Stimulated activated naive CD4-positive, alpha-beta T cell (primary cell): ENCODE measurements at regions not wholly inside any gene's neighbourhood (a gene's known extent, or its start where the extent isn't known, plus 50 kb on each side); places are given as distances from the start of the nearest gene placed in this dataset.

ENCODE experiments used
- DNase-seq, 6 experiments: peaks; one replicate each; lab custom pipeline; 2025; lab: John Stamatoyannopoulos, UW

DNA sequence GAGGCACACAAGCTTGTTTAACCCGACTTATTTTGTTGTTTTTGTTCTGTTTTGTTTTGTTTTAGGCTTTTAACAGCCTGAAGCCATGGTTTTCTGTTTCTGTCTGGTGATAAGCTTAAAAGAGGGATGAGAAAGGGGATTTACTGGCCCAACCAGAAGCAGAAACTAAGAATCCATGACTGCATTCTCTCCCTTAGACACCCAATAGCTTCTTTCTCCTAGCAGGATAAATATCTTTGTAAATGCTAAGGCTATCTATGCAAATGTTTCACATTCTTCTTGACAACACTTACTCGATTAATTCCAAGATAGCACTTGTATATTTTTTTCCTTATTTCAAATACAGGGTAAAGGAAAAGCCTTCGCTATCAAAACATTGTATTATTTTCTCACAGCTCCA is 53.7 kb upstream of the SMAD1 start:
- no peak for DNase-seq

DNA sequence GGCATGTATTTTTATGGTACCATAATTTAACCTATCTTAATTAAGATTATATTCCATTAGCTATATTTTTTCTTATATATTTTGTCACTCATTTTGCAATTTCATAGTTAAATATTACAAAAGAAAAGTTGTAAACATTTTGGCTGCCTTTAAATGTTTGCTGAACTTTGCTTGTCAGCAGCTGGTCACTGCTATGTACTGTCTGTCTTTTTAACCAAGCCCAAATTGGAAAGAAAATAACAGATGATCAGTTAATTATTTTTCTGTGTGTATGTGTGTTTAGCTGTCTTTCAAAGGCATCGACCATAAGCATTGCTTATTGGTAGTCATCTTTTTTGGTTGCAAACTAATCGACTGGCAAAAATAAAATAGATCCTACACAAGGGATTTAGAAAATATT is 54.4 kb upstream of the SMAD1 start:
- DNase-seq, result no peak

DNA sequence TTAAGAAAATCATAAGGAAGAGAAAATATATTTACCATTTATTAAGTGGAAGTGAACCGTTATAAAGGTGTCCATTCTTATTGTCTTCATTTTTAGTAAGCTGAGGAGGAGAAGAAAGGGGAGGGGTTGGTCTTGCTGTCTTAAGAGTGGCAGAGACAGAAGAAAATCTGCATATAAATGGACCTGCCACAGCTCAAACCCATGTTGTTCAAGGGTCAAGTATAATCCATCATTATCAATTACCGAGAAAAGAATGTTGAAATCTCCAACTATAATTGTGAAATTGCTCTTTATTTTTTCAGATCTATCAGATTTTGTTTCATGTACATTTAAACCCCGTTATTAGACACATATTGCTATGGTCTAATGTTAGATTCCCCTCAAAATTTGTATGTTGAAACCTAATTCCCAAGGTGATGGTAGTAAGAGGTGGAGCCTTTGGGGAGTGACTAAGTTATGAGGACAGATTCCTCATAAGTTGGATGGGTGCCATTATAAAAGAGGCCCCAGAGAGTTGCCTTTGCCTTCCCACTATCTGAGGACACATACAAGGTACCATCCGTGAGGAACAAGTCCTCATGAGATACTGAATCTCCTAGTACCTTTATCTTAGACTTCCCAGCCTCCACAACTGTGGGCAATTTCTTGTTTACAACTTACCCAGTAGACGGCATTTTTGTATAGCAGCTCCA is 58.5 kb upstream of the SMAD1 start:
- DNase-seq, result no peak

DNA sequence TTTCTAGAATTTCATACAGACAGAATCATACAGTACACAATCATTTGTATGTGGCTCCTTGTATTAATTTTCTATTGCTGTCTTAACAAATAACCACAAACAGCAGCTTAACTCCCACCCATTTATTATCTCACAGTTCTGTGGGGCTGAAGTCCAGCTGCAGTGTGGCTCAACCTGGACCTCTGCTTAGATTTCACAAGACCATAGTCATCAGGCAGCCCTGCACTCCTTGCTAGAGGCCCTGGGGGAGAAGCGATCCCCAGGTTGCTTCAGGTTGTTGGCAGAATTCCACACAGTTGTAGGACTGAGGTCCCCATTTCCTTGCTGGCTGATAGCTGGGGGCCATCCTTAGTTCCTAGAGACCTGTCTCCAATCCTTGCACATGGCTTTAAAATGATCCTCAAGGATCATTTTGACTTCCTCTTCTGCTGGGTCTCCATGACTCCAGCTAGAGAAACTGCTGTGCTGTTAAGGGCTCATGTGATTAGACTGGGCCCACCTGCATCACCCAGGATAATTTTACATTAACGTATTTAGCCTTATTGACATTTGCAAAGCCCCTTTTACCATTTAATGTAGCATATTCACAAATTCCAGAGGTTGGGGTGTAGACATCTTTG is 60.9 kb upstream of the SMAD1 start:
- DNase-seq, result no peak

DNA sequence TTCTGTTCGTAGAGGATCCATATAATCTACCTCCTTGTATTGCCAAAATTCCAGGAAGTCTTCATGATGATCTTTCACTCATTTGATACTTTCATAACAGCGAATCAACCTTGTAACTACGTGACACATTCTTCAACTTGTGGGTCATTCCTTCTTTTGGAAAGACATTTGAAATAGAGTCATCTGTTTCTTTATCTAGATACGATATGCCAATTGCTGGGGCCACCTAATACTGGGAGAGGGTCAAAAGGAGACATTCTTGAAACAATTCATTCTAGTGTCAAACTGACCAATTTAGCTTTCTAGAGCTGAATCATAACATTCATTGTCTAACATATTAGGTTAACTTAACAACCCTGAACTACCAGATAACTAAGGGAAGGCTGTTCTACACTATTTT is 62.9 kb upstream of the SMAD1 start:
- DNase-seq, result no peak

DNA sequence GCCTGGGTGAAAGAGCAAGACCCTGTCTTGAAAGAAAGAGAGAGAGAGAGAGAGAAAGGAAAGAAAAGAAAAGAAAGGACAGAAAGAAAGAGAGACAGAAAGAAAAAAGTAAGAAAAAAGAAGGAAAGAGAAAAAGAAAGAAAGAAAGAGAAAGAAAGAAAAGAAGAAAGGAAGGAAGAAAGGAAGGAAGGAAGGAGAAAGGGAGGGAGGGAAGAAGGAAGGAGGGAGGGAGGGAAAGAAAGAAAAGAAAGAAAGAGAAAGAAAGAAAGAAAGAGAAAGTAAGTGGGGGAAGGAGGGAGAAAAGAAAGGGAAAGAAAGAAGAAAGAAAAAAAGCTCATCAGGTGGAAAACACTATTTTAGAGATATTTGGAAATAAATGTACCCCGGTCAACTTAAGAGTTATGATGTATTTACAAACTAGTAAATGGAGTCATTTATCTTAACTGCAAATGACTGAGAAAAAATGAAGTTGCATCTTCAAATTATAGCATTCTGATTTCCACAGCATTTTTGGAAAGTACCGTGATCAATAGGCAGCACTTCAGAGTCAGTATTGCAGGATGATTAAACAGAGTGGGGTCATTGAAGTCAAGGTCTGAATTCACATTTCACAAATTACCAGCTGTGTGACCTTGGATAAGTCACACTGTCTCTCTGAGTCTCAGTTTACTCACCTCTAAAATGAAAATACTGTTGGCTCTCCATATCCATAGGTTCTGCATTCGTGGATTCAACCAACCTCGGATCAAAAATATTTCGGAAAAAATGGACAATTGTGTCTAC is 64.1 kb upstream of the SMAD1 start:
- DNase-seq, result no peak

DNA sequence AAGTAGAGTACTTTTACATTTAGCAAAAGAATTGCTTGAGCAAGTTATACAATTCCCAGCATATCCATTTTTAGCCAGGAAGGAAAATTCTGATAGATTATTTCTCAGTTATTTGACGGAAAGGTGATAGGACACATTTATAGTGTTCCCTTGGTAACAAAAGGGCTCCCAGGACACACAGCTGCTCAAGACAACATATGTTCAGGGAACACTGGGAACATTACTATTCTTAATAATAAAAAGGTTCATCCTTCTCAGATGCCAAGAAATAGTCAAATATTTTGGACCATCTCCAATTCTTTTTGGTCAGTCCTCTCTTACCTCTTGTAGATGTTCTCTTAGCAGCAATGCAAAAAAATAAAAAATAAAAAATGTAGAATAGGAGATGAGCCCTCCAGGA is 66.8 kb upstream of the SMAD1 start:
- DNase-seq, result no peak

DNA sequence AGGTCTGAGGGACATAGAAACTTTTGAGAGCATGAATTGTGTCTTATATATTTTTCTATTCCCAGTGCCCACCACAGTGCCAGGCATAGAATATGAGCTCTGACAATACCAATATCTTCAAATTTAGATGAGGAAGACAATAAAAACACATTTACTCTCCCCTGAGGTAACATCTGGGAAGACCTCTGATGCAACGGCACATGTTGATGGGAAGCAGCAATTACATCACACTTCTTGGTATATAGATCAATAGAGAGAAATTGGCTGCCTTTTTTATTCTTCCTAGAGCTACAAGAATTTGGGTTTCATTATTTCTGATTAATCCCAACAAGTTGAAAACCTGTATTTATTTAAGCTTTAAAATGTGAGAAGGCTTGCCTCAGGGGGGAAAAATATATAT is 67.4 kb upstream of the SMAD1 start:
- DNase-seq, result no peak

DNA sequence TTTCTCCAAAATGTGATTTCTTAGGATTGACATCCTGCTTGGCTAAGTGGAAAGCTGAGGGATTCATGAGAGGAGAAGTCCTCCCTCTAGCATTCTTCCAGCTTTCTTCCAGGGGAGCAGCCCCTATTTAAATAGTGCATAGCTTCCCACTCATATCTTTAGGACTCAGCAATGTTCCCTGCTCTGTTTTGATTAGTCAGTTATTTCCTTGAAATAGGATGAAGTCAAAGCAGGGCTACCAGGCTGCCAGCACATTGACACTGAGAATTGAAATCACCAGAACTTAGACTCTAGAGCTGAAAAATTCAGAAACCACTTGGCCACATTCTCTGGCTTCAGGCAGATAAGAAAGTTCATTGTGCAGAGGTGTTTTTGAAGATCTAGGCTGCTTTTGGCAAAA is 74.7 kb upstream of the SMAD1 start:
- DNase-seq, result no peak

DNA sequence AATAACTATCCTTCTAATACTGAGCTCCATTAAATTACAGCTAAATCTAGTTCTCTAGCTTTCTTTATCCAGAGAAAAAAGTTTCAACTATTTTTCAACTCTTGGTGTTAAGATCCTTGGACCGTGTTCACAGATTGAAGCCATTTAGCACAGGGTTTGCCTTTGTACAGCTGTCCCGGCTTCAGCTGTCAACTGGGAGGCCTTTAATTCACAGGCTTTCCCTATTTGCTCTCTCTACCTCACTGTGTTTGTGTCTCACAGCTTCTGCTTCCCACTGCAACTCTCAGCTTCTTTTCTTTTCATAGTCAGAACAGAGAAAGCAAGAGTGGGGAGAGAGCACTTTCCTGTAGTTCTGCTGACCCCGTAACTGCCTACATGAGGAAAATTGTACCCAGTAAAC is 76.9 kb upstream of the SMAD1 start:
- no peak for DNase-seq

DNA sequence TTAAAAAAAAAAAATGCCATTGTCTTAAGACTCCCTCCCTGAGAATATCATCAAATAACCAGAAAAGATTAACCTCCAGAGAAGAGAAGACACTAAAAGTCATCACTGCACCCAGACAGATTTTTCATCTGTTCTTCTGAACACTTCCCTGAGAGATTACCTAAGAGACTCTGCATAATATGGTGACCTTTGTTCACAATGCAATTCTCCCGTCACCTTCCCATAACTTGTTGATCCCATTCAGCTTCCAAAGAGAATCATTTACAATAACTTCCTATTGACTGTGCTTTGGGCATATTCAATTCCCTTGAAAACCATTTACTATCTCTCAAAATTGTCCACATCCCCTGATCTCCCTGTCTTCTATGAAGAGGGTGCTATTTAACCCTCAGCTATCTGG is 85.1 kb upstream of the SMAD1 start:
- DNase-seq, result no peak

DNA sequence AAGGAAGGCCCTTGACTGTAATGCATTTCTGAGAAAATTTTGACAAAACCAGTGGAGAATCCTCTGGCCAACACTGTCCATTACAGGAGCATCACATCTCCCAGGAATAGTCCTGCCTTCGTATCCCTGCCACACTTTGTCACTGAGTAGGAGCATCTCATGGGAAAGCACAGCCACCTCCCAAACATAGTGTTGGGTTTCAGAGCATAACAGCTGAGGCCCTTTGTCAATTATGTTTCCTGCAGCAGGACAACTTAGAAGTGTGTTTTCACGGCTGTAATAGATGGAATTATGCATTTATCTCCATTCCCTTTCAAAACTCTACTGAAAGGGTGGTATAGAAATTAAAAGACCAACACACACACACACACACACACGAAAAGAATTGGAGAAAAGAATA is 91.1 kb upstream of the SMAD1 start:
- no peak for DNase-seq

DNA sequence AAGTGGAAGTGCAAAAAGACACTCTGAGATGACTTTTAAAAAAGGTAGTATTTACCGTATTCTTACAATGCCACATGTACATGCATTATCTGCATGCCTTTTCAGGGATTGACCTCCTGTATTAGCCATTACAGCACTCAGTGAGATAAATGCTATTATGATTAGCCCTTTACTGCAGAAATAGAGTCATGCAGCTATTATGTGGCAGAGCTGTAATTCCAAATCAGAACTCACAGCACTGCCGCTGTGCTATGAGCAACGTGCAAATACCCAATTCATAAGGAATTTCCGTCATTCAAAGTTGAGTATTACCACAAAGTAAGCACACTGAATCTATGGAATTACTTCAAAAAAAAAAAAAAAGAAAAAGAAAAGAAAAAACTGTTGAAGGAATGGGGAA is 92.1 kb upstream of the SMAD1 start:
- no peak for DNase-seq

DNA sequence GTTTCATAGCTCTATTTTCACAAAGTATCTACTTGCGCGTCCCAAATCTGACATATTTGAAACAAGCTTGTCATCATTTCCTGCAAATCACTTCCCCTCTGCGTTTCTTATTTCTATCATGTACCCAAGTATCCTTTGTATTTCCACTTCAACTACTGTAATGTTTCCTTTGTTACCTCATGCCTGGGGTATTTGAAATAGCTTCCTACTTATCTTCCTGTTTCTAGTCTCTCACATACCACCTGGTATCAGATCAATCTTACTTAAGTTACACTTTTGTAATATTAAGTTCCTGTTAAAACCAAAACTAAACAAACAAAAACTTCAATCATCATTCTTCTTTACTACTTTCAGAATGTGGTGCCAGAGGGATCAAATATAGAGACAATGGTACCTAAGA is 93.6 kb upstream of the SMAD1 start:
- DNase-seq, result no peak

DNA sequence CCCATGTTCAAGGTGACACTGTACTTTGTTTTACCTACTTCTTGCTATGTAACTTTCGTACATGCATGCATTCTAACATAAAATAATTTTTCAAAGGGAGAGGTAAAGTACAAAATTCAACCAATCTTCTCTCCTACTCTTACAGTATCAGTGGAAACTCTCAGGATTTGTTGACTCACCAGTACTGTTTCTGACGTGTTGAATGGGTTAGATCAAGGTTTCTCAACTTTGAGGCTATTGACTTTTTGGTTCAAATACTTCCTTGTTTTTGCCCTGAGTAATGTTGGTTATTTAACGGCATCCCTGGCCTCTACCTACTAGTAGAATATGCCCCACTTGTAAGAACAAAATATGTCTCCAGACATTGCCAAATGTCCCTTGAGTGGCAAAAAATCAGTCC is 94.6 kb upstream of the SMAD1 start:
- no peak for DNase-seq

DNA sequence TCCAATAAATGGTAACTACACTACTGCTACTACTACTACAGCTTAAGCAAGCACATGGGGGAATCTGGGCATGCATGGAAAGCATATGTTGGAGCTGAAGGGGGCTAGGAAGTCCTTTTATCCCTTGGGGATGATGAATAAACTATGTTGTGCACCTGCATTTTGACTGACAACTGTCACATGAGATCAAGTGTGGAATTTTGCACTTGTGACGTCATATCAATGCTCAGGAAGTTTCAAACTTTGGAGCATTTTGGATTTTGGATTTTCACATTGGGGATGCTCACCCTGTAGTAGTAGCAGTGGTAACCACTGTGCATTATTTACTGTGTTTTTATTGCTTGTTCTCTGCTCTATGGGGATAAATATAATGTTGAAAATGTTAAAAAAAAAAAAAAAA is 100.5 kb upstream of the SMAD1 start:
- DNase-seq, result no peak

DNA sequence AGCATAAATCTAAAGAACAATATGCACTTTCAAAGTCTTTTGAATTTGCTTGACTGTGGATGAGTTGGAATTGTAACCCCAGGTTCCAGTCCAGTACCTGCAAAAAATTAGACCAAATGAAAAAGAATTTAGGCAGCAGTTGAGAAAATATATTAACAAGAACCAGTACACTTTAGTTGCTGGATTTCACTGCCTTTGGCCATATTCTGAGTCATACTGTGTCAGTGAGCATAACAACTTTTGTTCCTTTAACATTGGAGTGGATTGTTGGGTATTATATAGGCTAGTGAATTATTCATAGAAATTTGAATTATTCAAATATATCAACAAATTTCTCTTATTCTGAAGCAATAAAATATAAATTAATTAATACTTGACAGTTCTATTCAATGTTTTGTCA is 101.5 kb upstream of the SMAD1 start:
- DNase-seq, result no peak

DNA sequence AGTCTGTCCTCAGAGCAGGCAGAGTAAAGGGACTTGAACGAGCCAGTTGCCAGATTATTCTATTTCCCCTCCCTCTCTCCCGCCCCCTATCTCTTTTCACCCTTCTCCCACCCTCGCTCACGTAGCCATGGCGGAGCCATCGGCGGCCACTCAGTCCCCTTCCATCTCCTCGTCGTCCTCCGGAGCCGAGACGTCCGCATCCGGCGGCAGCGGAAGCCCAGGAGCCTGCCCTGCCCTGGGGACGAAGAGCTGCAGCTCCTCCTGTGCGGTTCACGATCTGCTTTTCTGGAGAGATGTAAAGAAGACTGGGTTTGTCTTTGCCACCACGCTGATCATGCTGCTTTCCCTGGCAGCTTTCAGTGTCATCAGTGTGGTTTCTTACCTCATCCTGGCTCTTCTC is 106.2 kb upstream of the SMAD1 start:
- no peak for DNase-seq

DNA sequence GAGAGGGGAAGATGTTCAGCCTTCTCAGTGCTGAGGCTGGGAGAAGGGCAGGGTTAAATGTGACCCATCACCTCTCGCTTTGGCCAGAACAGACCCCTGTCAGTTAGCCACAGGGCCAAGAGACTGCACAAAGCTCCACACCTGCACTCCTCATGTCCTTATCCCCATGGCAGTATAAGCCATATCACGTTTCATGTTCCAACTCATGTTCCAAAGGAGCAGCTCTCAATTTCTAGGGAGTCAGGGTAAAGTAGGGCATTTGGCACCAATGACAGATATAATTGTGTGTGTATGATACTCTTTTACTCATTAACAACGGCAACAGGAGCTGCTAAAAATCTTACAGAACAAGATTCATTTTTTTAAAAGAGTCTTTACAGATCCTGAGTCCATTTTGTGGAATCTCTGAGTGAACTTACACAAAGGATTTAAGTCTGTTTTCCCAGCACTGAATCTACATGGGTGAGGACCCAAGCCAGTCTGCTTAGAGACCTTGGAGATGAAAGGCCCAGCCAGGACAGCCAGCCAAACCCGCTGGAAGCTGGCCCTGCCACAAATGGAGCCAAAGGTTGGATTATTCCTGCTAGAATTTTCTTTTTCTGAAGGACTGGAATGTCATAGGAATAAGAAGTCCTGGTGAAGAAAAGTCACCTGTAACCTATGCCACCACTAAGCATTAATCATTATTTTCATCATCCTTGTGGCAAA is 129.1 kb upstream of the SMAD1 start:
- DNase-seq, result no peak

DNA sequence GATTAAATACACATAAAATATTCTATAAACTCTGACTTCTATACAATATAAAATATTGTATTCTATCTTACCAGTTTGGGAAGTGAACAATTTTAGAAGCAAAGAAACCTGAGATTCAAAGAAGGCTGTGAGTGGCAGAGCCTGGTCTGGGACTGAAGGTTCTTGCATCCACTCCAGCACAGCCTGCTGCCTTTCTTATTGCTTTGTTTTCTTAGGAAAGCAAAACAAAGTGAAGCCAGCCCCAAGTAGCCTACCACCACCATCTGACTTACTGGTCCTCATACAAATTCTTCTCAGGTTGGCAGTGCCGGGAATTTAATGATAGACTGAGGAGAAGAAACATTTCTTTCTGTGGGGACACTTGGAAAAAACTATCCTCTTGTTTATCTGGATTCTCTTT is 129.7 kb upstream of the SMAD1 start:
- no peak for DNase-seq

DNA sequence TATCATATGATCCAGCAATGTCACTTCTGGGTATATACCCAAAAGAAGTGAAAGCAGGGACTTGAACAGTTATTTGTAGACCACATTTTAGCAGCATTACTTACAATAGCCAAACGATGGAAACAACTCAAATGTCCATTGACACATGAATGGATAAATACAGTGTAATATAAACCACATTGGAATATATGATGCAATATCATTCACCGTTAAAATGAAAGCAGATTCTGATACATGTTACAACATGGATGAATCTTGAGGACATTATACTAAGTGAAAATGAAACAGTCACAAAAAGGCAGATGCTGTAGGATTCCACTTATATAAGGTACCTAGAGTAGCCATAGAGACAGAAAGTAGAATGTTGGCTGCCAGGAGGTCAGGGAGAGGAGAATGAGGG is 130.5 kb upstream of the SMAD1 start:
- DNase-seq, result no peak

DNA sequence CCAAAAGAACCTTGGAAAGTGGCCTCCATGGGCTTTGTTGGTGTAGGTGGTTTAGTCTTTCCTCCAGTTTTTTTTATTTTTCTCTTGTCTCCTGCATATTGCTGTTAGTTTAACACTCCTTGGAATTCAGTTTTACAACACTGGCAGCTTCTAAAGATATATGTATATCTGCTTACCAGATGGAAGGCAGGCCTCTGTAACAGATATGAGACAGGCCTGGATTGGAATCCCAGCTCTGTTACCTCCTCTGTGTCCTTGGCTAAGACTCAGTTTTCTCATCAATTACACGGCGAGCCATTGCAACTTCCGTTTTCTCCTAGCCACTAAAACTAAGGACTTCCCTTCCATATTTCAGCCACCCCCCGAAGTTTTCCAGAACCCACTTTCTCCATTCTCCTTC is 133.4 kb upstream of the SMAD1 start:
- no peak for DNase-seq

DNA sequence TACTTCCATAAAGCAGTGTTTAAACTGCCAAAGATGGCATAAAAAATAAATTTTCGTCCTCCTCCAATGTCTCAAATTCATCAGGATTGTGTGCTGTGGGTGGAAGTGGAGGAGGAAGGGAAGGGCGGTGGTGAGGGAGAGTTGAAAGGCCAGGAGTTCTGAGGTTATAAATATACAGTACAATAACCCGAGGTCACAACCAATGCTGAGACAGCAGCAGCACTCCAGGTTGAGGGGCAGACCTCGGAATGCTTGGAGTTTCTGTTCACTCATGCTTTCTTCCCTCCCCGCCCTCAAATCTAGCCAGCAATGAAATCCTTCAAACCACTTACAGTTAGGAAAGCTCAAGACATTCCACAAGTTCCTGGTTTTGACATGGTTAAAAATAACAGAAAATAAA is 134.0 kb upstream of the SMAD1 start:
- DNase-seq, result no peak
